ENCODE measurements at regions not wholly inside any gene's neighbourhood (a gene's known extent, or its start where the extent isn't known, plus 50 kb on each side); places are given as distances from the start of the nearest gene placed in this dataset.

DNA sequence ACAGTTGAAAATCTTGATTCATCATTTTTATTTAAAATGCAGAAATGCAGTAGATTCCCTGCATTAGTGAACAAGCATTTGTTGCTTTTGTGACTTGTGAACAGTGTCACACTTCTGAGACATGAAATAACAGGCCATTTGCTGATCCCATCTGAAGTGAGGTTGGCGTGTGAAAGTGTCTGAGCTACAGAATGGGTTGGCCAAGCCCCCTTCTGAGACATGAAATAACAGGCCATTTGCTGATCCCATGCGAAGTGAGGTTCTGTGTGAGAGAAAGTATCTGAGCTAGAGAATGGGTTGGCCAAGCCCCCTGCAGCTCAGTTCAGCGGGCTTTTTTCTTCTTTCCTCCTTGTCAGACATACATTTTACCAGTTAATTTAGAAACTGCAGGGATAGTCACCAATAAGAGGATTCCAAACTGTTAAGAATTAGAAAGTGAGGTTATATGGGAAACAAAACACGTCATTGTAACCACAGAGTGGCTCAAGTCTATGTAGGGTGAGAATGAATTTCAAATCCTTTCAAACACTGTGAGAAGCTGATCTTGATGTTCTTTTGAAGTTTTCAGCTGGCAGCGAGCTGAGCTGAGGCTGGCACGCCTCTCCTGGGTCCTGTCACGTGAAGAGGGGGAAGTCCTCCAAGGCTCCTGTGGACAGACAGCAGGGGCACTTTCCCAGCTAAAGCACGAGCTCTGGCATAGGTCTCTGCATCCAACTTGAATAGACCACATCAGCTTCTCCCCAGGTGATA lies 339.2 kb upstream of the SALL3 start:
- TF ChIP-seq, protein P1, sequence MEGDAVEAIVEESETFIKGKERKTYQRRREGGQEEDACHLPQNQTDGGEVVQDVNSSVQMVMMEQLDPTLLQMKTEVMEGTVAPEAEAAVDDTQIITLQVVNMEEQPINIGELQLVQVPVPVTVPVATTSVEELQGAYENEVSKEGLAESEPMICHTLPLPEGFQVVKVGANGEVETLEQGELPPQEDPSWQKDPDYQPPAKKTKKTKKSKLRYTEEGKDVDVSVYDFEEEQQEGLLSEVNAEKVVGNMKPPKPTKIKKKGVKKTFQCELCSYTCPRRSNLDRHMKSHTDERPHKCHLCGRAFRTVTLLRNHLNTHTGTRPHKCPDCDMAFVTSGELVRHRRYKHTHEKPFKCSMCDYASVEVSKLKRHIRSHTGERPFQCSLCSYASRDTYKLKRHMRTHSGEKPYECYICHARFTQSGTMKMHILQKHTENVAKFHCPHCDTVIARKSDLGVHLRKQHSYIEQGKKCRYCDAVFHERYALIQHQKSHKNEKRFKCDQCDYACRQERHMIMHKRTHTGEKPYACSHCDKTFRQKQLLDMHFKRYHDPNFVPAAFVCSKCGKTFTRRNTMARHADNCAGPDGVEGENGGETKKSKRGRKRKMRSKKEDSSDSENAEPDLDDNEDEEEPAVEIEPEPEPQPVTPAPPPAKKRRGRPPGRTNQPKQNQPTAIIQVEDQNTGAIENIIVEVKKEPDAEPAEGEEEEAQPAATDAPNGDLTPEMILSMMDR (IDR thresholded peaks at IDR 0.05; ENCODE audit: insufficient read depth, low read length) = no peak
- H3K4me3 ChIP-seq (ENCODE audit: low read depth, low read length) = no peak overlapping the region
- DNase-seq (ENCODE audit: low read depth) = no peak

- TF ChIP-seq, protein P1 (IDR thresholded peaks at IDR 0.05; ENCODE audit: insufficient read depth, low read length) = no peak
- no peak for DNase-seq (ENCODE audit: low read depth)
- H3K4me3 ChIP-seq (ENCODE audit: low read depth, low read length) = no peak overlapping the region
Measured at GRCh38 chr18:78641689-78642231, 337.9 kb upstream of the SALL3 start.

- H3K4me3 ChIP-seq (ENCODE audit: low read depth, low read length) = no peak overlapping the region
- TF ChIP-seq, protein P1 (IDR thresholded peaks at IDR 0.05; ENCODE audit: insufficient read depth, low read length) = no peak
- no peak for DNase-seq (ENCODE audit: low read depth)
Measured at GRCh38 chr18:78642296-78642951, 337.2 kb upstream of the SALL3 start.

DNA sequence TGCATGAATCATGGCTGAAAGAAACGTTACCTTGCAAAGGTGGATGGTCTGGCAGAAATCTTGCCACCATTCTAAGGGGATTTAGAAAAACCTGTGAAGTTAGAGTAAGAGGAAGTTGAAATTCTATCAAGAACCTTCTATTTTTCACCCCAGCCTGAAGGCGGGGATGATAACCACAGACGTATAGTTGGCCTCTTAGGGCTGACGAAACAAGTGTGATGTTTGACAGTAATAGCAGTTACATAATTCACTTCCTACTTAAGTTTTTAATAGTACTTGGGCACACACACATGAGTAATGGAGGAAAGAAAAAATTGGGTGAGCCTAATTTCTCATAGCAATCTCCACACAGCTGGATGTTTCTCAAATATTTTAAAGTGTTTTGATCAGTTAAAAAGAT lies 336.6 kb upstream of the SALL3 start:
- TF ChIP-seq, protein P1 (IDR thresholded peaks at IDR 0.05; ENCODE audit: insufficient read depth, low read length) = no peak
- DNase-seq (ENCODE audit: low read depth) = no peak
- H3K4me3 ChIP-seq (ENCODE audit: low read depth, low read length) = no peak overlapping the region

GRCh38 chr18:78643981-78644380 lies 335.6 kb upstream of the SALL3 start:
- no peak for DNase-seq (ENCODE audit: low read depth)
- TF ChIP-seq, protein P1 (IDR thresholded peaks at IDR 0.05; ENCODE audit: insufficient read depth, low read length) = no peak
- no peak overlapping the region for H3K4me3 ChIP-seq (ENCODE audit: low read depth, low read length)

GRCh38 chr18:78645216-78645615 lies 334.4 kb upstream of the SALL3 start:
- no peak overlapping the region for H3K4me3 ChIP-seq (ENCODE audit: low read depth, low read length)
- no peak for DNase-seq (ENCODE audit: low read depth)
- TF ChIP-seq, protein P1 (IDR thresholded peaks at IDR 0.05; ENCODE audit: insufficient read depth, low read length) = no peak

All from fibroblast of the aortic adventitia (primary cell).